NCI-H748 (cell line): ENCODE measurements at regions not wholly inside any gene's neighbourhood (a gene's known extent, or its start where the extent isn't known, plus 50 kb on each side); places are given as distances from the start of the nearest gene placed in this dataset.
"Not testable (repeated sequence)": the region's sequence is repeated elsewhere in the genome, so short reads cannot be mapped to it uniquely, and the experiment has no call there.

ENCODE experiments used
- DNase-seq: peaks from one replicate; lab custom pipeline; 2025; ENCODE audit not compliant: unreplicated experiment; lab: John Stamatoyannopoulos, UW

DNA sequence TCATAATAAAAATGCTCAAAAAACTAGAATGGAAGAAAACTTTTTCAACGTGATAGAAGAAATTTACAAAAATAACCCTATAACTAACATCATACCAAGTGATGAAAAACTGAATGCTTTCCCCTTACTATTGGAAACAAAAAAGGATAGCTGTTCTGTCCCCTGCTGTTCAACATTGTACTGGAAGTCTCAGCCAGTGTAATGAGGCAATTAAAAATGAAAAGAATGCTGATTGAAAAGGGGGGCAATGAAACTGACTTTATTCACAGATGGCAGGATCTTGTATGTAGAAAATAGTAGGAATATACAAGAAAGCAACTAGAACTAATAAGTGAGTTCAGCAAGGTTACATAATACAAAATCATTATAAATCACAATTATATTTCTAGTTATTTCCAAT, 337.9 kb upstream of the KITLG start:
- peak; percentile 50 for DNase-seq

DNA sequence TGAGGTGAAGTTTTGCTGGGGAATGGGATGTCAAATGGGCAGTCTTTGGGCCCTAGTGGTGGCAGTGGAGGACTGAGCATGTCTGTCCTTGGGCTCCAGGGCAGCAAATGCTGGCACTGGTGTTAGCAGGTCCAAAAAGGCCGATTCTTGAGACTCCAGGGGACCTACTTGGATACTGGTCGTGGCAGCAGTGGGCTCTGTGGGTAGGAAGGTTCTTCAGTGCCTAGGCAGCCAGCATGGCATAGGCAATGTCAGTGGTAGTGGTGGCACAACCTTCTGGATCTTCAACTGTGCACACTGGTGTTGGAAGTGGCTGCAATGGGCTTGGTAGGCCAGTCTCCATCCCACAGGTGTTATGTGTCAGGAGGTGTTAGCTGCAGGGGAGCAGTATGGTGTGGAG, 334.7 kb upstream of the KITLG start:
- DNase-seq, result no peak

DNA sequence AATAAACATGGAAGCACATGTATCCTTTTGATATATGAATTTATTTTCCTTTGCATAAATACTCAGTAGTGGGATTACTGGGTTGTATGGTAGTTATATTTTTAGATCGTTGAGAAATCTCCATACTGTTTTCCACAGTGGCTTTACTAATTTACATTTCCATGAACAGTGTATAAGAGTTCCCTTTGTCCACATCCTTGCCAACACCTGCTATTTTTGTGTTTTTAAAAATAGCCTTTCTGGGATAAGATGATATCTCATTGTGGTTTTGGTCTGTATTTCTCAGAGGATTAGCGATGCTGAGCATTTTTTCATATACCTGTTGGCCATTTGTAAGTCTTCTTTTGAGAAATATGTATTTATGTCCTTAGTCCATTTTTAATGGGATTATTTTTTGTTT, 329.2 kb upstream of the KITLG start:
- DNase-seq, result no peak

DNA sequence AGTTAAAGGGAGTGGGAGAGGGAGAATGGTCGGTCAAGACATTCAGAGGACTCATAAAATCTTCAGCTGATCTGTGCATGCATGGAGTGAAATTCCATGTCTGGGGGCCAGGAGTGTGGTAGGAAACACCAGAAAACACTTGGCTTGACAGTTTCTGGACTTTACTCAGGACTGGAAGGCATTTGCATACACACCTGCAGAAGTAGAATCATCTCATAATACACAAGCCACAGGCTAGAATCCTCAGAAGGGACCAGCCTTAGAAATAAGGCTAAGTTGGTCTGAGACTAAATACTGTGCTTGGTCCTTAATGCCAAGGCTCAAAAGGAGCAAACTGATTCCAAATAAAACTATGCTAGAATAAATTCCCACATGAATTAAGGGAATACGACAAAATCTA, 328.1 kb upstream of the KITLG start:
- DNase-seq, result no peak

DNA sequence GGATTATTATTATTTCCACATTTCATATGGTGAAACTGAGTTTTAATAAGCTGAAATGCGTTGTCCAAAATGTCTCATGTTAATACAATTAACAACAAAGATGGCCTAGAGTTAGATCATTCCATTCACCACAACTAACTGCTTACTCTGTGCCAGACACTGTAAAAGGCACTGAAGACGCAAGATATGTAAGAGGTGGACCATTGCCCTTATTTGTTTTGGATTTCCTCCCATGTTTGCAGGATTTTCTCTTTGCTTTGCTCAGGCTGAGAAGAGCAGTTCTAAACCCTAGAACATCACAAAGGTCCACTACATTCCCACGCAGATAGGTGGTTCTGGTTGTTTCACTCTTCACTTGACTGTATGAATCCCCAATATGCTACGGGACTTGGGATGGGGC, 324.4 kb upstream of the KITLG start:
- DNase-seq, result no peak

DNA sequence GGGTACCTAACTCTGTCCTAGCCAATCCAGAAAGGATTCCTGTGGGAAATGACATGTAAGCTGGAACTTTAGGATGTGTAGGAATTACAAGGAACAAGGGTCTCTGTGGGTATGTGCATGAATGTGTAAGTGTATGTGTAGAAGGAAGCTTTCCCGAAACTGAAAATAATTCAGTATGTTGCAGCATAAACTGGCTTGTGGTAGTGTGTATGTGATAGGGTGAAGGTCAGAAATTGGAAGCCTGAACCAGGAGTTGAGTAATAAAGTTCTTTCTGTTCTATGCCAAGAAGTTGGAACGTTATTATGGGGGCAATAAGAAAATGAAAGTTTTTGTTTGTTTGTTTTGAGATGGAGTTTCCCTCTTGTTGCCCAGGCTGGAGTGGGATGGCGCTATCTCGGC, 323.1 kb upstream of the KITLG start:
- no peak for DNase-seq

DNA sequence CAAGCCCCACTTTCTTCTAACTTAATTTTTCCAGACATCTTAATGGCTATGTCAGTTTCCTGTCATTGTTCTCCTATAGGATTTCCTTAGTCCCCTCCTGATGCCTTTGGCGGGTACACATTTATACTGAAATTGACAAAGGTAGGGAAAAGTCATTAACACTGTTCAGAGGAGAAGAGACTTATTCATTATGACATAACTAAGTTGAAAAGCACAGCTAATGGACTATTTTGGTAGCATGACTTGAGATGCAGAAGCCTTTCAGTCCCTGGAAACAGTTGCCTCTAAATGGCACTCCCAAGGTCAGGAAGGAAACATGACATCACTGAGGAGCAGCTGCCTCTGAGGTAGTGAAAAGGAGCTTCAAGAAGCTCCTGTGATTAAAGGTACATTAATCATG, 317.5 kb upstream of the KITLG start:
- no peak for DNase-seq

DNA sequence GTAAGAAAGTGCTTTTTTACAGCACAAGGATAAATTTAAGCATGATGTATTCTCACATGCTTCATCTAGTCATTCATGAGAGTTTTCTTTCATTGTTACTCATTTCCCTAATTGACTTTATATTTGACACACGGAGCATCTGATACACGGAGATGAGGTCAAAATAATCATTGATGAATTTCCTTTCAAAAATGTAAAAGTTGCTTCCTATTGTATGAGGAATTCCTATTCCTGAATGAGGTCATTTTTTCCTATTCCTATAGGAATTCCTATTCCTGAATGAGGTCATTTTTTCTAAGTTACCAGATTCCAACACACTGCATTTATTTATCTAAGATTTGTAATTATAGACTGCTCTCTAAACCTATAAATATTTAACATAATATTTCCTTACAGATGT, 316.7 kb upstream of the KITLG start:
- no peak for DNase-seq

DNA sequence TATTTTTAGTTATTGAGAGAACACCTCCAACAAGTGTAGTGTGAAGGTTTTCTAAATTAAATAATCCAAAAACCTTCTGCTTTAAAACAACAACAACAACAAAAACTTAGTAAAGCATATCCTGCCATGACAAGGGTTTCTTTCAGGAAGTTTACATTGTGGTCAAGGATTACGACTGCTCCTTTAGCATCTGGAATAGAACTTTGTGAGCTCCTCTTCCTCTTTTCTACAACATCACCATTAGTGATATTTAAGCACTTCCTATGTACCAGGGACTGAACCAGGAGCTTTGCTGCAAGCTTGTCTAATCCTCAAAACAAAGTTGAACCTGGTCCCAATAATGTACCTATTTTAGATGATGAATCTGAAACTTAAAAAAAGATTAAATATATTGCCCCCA, 315.4 kb upstream of the KITLG start:
- DNase-seq, result no peak

DNA sequence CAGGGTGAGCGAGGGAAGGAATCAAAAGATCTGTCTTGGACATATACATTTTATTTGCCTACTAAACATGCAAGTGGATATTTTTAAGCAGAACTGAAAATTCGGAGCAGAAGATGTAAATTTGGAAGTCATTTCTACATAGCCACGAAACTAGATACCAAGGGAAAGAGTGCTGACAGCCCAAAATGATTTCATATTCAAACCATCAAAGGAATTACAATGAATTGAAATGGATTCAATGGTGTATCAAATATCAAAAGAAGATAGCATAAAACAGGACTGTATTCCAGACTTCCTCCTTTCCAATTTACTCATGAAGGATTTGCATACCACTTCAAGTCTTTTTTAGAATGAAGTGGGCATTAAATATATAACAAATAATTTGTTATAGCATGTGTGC, 313.5 kb upstream of the KITLG start:
- DNase-seq, result no peak

DNA sequence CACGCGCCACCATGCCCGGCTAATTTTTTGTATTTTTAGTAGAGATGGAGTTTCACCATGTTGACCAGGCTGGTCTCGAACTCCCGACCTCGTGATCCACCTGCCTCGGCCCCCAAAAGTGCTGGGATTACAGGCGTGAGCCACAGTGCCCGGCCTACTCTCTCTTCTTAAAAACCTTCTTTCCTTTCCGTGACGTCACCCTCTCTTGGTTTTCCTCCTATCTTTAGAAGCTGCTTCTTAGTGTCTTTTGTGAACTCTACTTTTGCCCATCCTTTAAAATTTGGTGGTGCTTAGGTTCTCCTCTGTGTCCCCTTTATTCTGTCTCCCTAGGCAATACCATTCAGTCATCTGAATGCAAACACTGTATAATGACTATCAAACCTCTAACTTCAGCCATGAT, 311.2 kb upstream of the KITLG start:
- not testable (repeated sequence) for DNase-seq

DNA sequence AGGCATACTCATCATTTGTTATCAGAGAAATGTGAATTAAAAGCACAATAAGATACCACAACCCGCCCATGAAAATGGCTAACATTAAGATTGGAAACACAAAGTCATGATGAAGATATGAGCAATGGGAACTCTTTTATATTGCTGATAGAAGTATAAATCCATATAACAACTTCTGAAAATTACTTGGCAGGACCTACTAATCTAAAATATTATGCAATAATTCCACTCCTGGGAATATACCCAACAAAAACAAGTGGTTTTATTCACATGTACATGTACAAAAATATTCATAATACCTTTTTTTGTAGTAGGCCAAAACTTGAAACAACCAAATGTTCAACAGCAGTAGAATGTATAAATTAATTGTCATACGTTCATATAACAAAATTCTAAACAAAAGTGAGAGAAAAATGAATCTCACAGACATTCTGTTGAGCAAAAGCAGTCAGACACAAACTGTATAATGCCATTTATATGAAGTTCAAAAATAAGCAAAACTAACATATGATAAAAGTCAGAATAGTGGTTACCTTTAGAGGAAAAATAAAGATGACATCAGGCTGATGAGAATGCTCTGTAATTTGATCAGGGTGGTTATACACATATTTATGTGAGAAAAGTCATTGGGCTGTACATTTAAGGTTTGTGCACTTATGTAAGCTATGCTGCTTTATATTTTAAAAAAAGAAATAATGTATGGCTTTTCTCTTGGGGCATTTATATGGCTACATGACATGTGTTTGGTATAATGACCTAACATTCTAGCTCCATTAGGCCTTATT, 309.2 kb upstream of the KITLG start:
- no peak for DNase-seq

DNA sequence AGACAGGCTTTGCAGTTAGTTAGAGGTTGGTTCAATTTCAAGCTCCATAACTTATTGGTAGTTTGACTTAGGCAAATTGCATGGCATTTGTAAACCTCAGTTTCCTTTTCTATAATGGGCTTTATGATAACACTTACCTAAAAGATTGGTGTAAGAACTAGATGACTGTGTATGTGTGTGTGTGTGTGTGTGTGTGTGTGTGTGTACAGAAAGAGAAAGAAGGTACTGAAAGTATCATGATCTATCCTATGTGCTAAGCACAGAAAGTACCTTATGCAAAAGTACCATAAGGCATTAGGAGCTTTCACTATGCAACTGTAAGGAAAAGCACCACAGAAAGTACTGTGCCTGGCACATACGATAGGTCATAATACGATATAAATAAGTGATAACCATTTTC, 304.3 kb upstream of the KITLG start:
- DNase-seq, result no peak

DNA sequence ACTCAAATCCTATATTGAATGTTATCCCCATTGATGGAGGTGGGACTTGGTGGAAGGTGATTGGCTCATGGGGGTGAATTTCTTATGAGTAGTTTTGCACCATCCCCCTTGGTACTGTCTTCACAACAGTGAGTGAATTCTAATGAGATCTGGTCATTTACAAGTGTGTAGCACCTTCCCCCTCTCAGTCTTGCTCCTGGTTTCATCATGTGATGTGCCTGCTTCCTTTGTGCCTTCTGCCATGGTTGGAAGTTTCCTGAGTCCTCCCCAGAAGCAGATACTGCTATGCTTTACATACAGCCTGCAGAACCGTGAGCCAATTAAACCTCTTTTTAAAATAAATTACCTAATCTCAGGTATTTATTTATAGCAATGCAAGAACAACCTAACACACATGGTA, 302.4 kb upstream of the KITLG start:
- DNase-seq, result no peak

DNA sequence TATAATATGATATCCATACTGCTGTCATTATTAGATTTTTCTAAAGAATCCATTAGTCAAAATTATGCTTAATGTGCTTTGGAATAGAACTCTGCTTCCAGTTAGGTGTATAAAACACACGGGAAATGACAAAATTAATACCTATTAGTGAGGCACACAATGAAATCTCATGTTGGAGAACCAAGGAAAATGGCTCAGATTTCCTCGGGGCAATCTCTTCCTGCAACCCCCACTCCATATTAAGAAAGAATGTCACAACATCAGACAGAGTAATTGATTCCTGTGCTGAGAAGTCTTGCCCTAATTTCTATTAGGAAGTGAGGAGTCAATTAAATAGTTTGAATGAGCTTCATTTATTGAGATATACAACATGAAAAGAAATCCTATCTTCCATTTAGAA, 299.8 kb upstream of the KITLG start:
- no peak for DNase-seq

DNA sequence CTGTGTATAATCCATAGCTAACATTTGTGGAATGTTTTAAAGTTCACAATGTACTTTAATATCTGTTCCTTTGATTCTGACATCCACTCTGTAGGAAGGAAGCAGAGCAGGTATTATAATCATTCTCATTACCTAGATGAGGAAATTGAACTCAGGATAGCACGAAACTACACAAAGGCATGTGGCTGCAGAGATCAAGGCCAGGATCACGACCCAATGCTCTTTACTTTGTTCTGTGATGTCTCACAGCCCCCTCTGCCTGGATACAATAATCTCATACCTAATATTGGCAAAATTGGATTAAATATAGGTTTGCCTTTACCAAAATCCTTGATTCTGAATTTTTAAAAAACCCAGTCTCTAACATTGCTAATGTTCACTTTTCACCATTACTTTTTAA, 298.0 kb upstream of the KITLG start:
- DNase-seq, result no peak

DNA sequence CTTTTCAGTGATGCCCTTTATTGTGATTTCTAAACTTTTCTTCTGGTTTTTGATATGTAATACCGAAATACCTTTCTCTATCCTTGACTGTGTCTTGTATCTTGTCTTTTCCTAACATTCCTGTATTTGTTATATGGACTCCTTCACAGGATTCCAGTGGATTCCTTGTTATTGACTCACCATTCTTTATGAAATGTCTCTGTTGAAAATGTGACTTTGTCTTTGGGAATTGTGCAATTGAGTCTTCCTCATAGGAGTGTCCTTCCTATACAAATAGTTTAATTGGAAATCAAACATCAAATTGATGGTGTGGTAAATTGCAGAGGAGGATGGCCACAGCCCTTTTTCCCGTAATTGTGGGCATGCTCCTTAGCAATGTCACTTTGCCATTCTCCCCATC, 296.6 kb upstream of the KITLG start:
- DNase-seq, result no peak

DNA sequence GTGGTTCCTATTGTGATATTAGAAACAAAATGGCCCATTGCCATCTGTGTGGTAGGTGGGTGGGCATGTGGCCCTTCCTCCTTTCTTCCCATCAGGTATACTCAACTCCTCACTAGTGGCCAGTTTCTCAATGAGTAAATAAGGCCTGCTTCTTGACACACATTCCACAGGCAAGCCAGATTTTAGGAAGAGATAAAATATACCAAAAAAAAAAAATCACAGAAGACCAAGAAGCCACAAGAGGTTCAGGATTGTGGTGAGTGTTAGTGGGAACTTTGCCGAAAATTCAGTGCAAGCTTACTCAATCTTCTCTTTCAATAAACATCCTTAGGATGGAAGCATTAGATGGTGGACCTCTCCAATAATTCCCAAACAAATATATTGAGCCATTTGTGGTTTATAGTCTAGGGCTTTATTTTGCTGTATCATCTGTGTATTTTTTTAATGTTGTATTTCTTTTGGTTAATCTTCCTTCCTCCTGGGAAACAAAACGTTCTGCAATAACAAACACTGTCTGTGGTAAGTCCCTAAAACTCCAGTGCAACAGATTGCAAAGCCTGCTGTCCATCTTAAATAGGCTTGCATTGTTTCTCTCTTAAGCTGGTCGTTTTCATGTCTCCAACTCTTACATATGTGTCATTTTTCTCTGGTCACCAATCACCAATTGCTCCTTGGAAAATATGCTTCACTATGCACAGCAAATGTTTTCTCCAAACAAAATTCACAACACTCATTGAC, 289.9 kb upstream of the KITLG start:
- DNase-seq, result no peak

DNA sequence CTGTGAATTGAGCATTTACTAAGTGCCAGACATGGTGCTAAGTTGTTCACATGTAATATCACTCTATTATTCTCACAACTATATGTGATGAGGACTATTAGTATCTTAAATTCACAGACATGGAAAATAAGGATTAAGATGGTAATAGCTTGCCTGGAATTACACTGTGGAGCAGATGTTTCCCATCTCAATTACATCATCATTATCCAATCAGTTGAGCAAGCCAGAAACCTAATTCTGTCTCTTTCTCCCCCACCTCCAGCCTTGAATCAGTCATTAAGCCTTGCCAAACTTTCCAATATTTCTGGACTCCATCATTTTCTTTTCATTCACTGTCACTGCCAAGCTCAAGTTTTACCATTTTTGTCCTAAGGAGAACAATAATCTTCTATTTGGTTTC, 287.8 kb upstream of the KITLG start:
- no peak for DNase-seq

DNA sequence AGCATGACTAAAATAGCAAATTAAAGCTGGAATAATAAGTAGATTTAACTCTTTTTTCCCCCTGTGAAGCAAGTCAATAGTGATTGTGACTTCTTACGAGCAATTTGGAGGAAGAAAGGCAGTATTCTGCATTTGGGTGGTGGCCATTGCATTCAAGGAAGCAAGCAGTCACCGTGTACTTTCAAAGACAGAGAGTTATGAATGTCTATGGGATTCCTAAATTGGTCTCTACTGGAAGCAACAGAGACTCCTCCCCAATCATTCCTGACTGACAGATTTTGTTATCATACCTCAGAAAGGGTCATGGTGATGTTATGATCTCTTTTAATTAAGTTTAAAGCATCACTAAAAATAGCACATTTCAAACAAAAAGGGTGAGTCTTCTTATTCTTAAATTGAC, 287.2 kb upstream of the KITLG start:
- no peak for DNase-seq

DNA sequence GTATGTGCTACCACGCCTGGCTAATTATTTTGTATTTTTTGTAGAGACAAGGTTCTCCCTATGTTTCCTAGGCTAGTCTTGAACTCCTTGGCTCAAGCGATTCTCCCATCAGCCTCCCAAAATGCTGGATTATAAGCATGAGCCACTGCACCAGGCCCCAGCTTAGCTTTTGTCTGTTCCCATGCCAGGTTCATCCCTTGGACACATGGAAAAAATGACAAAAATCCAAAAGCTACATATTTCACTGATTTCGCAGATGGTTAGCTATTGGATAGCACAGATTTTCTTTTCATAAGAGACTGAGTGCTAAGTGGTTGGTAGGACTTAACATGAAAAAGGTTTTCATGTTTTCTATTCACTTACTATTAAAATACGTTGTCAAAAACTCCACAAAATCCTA, 286.6 kb upstream of the KITLG start:
- DNase-seq, result no peak

DNA sequence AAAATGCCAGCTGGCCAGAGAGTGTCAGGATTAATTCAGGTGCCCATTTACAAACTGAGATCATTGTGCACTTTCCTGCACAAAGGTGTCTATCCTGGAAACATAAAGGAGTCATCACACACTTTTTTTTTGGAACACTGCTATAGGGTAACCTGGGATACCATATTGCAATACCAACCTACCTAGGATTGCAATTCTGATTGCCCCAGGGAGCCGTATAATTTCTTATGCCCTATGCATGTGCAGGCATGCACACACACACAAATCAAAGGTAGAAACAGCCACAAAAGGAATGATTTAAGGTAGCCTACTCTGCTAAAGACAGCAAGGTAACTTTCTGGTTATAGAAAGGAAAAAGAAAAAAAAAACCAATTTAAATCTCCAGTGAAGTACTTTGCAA, 285.3 kb upstream of the KITLG start:
- DNase-seq, result no peak

DNA sequence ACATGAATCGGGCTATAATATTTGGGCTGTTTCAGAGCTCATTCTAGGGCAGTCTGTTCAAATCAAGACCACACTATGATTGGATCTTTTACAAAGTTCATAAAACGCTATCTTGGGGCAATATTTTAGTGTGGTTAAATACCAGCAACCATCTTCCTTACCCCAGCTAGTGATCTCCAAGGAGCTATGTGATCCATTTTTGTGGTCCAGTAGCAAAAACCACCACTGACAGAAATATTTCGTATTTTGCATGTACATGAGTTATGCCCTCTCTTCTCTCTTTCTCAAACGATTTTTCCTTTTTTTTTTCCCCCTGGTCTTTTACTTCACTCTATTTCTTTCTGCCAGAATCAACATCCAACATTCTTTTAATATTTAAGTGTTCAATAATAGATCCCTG, 280.6 kb upstream of the KITLG start:
- no peak for DNase-seq
